Skeletal muscle tissue (tissue), 3 donors: ENCODE measurements at regions not wholly inside any gene's neighbourhood (a gene's known extent, or its start where the extent isn't known, plus 50 kb on each side); places are given as distances from the start of the nearest gene placed in this dataset.
A peak's percentile ranks its signal among the peaks of the same experiment; 100 is the strongest.

ENCODE experiments used
- H3K27ac ChIP-seq: one replicate; pipeline ENCODE4 v1.7.0; 2013; ENCODE audit warnings: mild to moderate bottlenecking, low read depth, low read length, inconsistent platforms
- H3K27me3 ChIP-seq, 3 donors: one replicate each; pipeline ENCODE4 v1.7.0; 2013; ENCODE audit warnings: low read length in 3 of 3; ENCODE audit not compliant: control insufficient read depth in 3 of 3, insufficient read depth in 3 of 3
- H3K36me3 ChIP-seq, 3 donors: one replicate each; pipeline ENCODE4 v1.7.0; 2013; ENCODE audit warnings: low read length in 3 of 3; ENCODE audit not compliant: control insufficient read depth in 3 of 3, insufficient read depth in 3 of 3
- H3K4me1 ChIP-seq, 3 donors: one replicate each; pipeline ENCODE4 v1.7.0; 2013; ENCODE audit warnings: low read length in 3 of 3, mild to moderate bottlenecking in 3 of 3; ENCODE audit not compliant: control insufficient read depth in 3 of 3, insufficient read depth in 3 of 3
- H3K4me3 ChIP-seq, 3 donors: one replicate each; pipeline ENCODE4 v1.7.0; 2013; ENCODE audit warnings: low read length in 3 of 3
- H3K9ac ChIP-seq, 3 donors: one replicate each; pipeline ENCODE4 v1.7.0; 2013; ENCODE audit warnings: low read length in 3 of 3, mild to moderate bottlenecking in 3 of 3, moderate library complexity in 2 of 3, low read depth in 1 of 3
- H3K9me3 ChIP-seq, 3 donors: one replicate each; pipeline ENCODE4 v1.7.0; 2013; ENCODE audit warnings: low read length in 3 of 3; ENCODE audit not compliant: control insufficient read depth in 3 of 3
- donor health status: Osteomylitis.

- H3K27me3 ChIP-seq: no peaks in the 10 kb centered on the region
Observed at GRCh38 chr14:54211551-54212308, 185.1 kb upstream of the CDKN3 start.

GRCh38 chr14:54213536-54213935 lies 183.3 kb upstream of the CDKN3 start:
- Histone ChIP-seq H3K9me3 (no peaks in the 10 kb centered on the region), H3K4me3 (no peak overlapping the region), H3K9ac (no peak overlapping the region), H3K36me3 (no peaks in the 10 kb centered on the region), H3K27ac (no peak overlapping the region), H3K4me1 (no peaks in the 10 kb centered on the region), H3K27me3 (peaks cover 0 to 3% (median 0%) of the 10 kb centered on the region in 3 donors)

More at GRCh38 chr14:54211551-54212308, 185.1 kb upstream of the CDKN3 start:
- H3K9ac ChIP-seq: no peak overlapping the region
- no peaks in the 10 kb centered on the region for H3K36me3 ChIP-seq
- peak overlapping the region; percentile 48 for H3K27ac ChIP-seq
- H3K9me3 ChIP-seq: no peaks in the 10 kb centered on the region
- no peak overlapping the region for H3K4me3 ChIP-seq
- H3K4me1 ChIP-seq: peaks cover 0 to 4% (median 0%) of the 10 kb centered on the region in 3 donors

GRCh38 chr14:54216827-54217226 lies 180.0 kb upstream of the CDKN3 start:
- H3K9me3 ChIP-seq: no peaks in the 10 kb centered on the region
- no peak overlapping the region for H3K4me3 ChIP-seq
- peaks cover 10 to 15% (median 11%) of the 10 kb centered on the region in 3 donors for H3K27me3 ChIP-seq
- H3K36me3 ChIP-seq: no peaks in the 10 kb centered on the region
- no peak overlapping the region for H3K9ac ChIP-seq
- no peak overlapping the region for H3K27ac ChIP-seq
- peaks cover 4 to 7% (median 5%) of the 10 kb centered on the region in 3 donors for H3K4me1 ChIP-seq

- Histone ChIP-seq H3K9ac (no peak overlapping the region), H3K4me3 (peak overlapping the region in 1 of 3 donors; percentile 62), H3K9me3 (no peaks in the 10 kb centered on the region), H3K27ac (no peak overlapping the region), H3K27me3 (peaks cover 10 to 15% (median 11%) of the 10 kb centered on the region in 3 donors), H3K4me1 (peaks cover 4 to 7% (median 5%) of the 10 kb centered on the region in 3 donors), H3K36me3 (no peaks in the 10 kb centered on the region)
Observed at GRCh38 chr14:54219261-54220070, 177.3 kb upstream of the CDKN3 start.

GRCh38 chr14:54220071-54220703 lies 176.6 kb upstream of the CDKN3 start:
- H3K9ac ChIP-seq: peak overlapping the region in 2 of 3 donors; percentile 23 to 25
- H3K27ac ChIP-seq: no peak overlapping the region
- H3K36me3 ChIP-seq: no peaks in the 10 kb centered on the region
- peak overlapping the region; percentile 22 to 66 (median 62) for H3K4me3 ChIP-seq
- peaks cover 10 to 15% (median 11%) of the 10 kb centered on the region in 3 donors for H3K27me3 ChIP-seq
- no peaks in the 10 kb centered on the region for H3K9me3 ChIP-seq
- H3K4me1 ChIP-seq: peaks cover 4 to 7% (median 5%) of the 10 kb centered on the region in 3 donors

- Histone ChIP-seq H3K9ac (peak overlapping the region in 1 of 3 donors; percentile 25), H3K4me1 (peaks cover 4 to 7% (median 5%) of the 10 kb centered on the region in 3 donors), H3K4me3 (peak overlapping the region; percentile 22 to 66 (median 62)), H3K27ac (no peak overlapping the region), H3K27me3 (peaks cover 10 to 15% (median 11%) of the 10 kb centered on the region in 3 donors), H3K9me3 (no peaks in the 10 kb centered on the region), H3K36me3 (no peaks in the 10 kb centered on the region)
Observed at GRCh38 chr14:54220704-54221431, 175.9 kb upstream of the CDKN3 start.

- H3K9ac ChIP-seq: no peak overlapping the region
- H3K27me3 ChIP-seq: peaks cover 10 to 15% (median 11%) of the 10 kb centered on the region in 3 donors
- no peak overlapping the region for H3K4me3 ChIP-seq
- no peaks in the 10 kb centered on the region for H3K9me3 ChIP-seq
- no peaks in the 10 kb centered on the region for H3K36me3 ChIP-seq
- H3K27ac ChIP-seq: no peak overlapping the region
- H3K4me1 ChIP-seq: peaks cover 4 to 7% (median 5%) of the 10 kb centered on the region in 3 donors
Observed at GRCh38 chr14:54221432-54221803, 175.4 kb upstream of the CDKN3 start.

GRCh38 chr14:54221971-54222370 lies 174.8 kb upstream of the CDKN3 start:
- peaks cover 10 to 12% (median 11%) of the 10 kb centered on the region in 3 donors for H3K27me3 ChIP-seq
- H3K4me1 ChIP-seq: peaks cover 4 to 7% (median 5%) of the 10 kb centered on the region in 3 donors
- no peaks in the 10 kb centered on the region for H3K36me3 ChIP-seq
- no peak overlapping the region for H3K27ac ChIP-seq
- H3K9me3 ChIP-seq: no peaks in the 10 kb centered on the region
- H3K4me3 ChIP-seq: no peak overlapping the region
- H3K9ac ChIP-seq: no peak overlapping the region

GRCh38 chr14:54223831-54224402 lies 172.9 kb upstream of the CDKN3 start:
- Histone ChIP-seq H3K36me3 (no peaks in the 10 kb centered on the region), H3K4me1 (peaks cover 4 to 7% (median 5%) of the 10 kb centered on the region in 3 donors), H3K27me3 (peaks cover 8 to 10% (median 8%) of the 10 kb centered on the region in 3 donors), H3K4me3 (no peak overlapping the region), H3K9ac (no peak overlapping the region), H3K27ac (no peak overlapping the region), H3K9me3 (no peaks in the 10 kb centered on the region)
